Coronary artery (tissue), 2 donors: ENCODE measurements at regions not wholly inside any gene's neighbourhood (a gene's known extent, or its start where the extent isn't known, plus 50 kb on each side); places are given as distances from the start of the nearest gene placed in this dataset.
"Not testable (repeated sequence)": the region's sequence is repeated elsewhere in the genome, so short reads cannot be mapped to it uniquely, and the experiment has no call there.

Experiments used
- DNase-seq: peaks from one replicate; pipeline ENCODE4 v3.0.0-alpha.2; 2017; ENCODE audit warnings: low spot score
- H3K27ac ChIP-seq, 2 donors: fragments of 200-600 bp; sonication (generic); one replicate each; pipeline ENCODE4 v1.5.1; 2016 to 2019
- H3K4me3 ChIP-seq: fragments of 200-600 bp; sonication (generic); 2 replicates; pipeline ENCODE4 v1.5.1; 2016; ENCODE audit warnings: mild to moderate bottlenecking, moderate library complexity
- CTCF ChIP-seq: fragments of 200-600 bp; sonication (generic); IDR thresholded peaks from one replicate; pipeline ENCODE4 v1.5.1; 2019; ENCODE audit warnings: antibody characterized with exemption

GRCh38 chr11:116343270-116343669, 429.5 kb downstream of the BUD13 start:
- peak; percentile 41 for DNase-seq
- H3K27ac ChIP-seq: no peak overlapping the region
- H3K4me3 ChIP-seq: no peak overlapping the region
- no peak for TF ChIP-seq CTCF

GRCh38 chr11:116342148-116342547, 430.6 kb downstream of the BUD13 start:
- peak; percentile 46 for DNase-seq
- H3K4me3 ChIP-seq: no peak overlapping the region
- no peak overlapping the region for H3K27ac ChIP-seq
- no peak for TF ChIP-seq CTCF

- Histone ChIP-seq H3K27ac (no peak overlapping the region), H3K4me3 (no peak overlapping the region)
- TF ChIP-seq CTCF: no peak
- DNase-seq: peak; percentile 12
These were observed 433.3 kb downstream of the BUD13 start for GRCh38 chr11:116339306-116340098.

- H3K27ac ChIP-seq, H3K4me3 ChIP-seq, DNase-seq: not testable (repeated sequence)
These were observed 434.3 kb downstream of the BUD13 start for GRCh38 chr11:116338500-116338899.

- DNase-seq: peak; percentile 21
- no peak for TF ChIP-seq CTCF
These were observed 436.2 kb downstream of the BUD13 start for GRCh38 chr11:116336540-116336939.

GRCh38 chr11:116335891-116336290, 436.9 kb downstream of the BUD13 start:
- TF ChIP-seq CTCF: no peak

More at GRCh38 chr11:116336540-116336939, 436.2 kb downstream of the BUD13 start:
- H3K27ac ChIP-seq: no peak overlapping the region
- no peak overlapping the region for H3K4me3 ChIP-seq

GRCh38 chr11:116335078-116335477, 437.7 kb downstream of the BUD13 start:
- DNase-seq: no peak
- H3K27ac ChIP-seq: no peak overlapping the region
- TF ChIP-seq CTCF: no peak
- no peak overlapping the region for H3K4me3 ChIP-seq

More at GRCh38 chr11:116335891-116336290, 436.9 kb downstream of the BUD13 start:
- Histone ChIP-seq H3K4me3 (no peak overlapping the region), H3K27ac (no peak overlapping the region)
- no peak for DNase-seq
